Stomach (tissue), 8 donors: ENCODE measurements at regions not wholly inside any gene's neighbourhood (a gene's known extent, or its start where the extent isn't known, plus 50 kb on each side); places are given as distances from the start of the nearest gene placed in this dataset.
A peak's percentile ranks its signal among the peaks of the same experiment; 100 is the strongest.

ENCODE experiments used
- DNase-seq, 2 donors: peaks; one replicate each; pipeline versions ENCODE4 v3.0.0 to v3.0.0-alpha.2; 2013 to 2019
- H3K27ac ChIP-seq, 5 donors: fragments of 200-600 bp in 4 of 5; sonication (generic) in 4 of 5; one replicate each; pipeline ENCODE4 v1.5.1; 2013 to 2019; ENCODE audit warnings: mild to moderate bottlenecking in 1 of 5, moderate library complexity in 1 of 5
- H3K27me3 ChIP-seq, 3 donors: fragments of 200-600 bp; sonication (generic); one replicate each; pipeline ENCODE4 v1.5.1; 2017 to 2019; ENCODE audit warnings: mixed run types in 1 of 3
- H3K36me3 ChIP-seq, 4 donors: fragments of 200-600 bp; sonication (generic); 1 replicate in 3 of 4; 2 replicates in 1 of 4; pipeline ENCODE4 v1.5.1; 2016 to 2019
- H3K4me1 ChIP-seq, 4 donors: fragments of 200-600 bp; sonication (generic); one replicate each; pipeline ENCODE4 v1.5.1; 2016 to 2019
- H3K4me3 ChIP-seq, 4 donors: fragments of 200-600 bp; sonication (generic) in 3 of 4; one replicate each; pipeline ENCODE4 v1.5.1; 2016 to 2019; ENCODE audit warnings: mild to moderate bottlenecking in 1 of 4
- H3K9me3 ChIP-seq, 4 donors: fragments of 200-600 bp; sonication (generic); one replicate each; pipeline ENCODE4 v1.5.1; 2016 to 2019
- EP300 ChIP-seq: sonication (generic); formaldehyde crosslinking; IDR thresholded peaks from one replicate; pipeline ENCODE4 v1.6.1; 2017; ENCODE audit warnings: antibody characterized with exemption
- POLR2A ChIP-seq, 4 donors: fragments of 450-650 bp; IDR thresholded peaks; one replicate each; pipeline ENCODE4 v1.6.1; 2016; ENCODE audit warnings: antibody characterized with exemption in 4 of 4, control low read depth in 2 of 4, mild to moderate bottlenecking in 1 of 4, moderate library complexity in 1 of 4
- POLR2AphosphoS5 ChIP-seq, 3 donors: sonication (generic); formaldehyde crosslinking; IDR thresholded peaks; one replicate each; pipeline ENCODE4 v1.6.1; 2016; ENCODE audit warnings: antibody characterized with exemption in 3 of 3
- WGBS, 5 donors: extraction: QIAGEN DNeasy Blood & Tissue Kit in 3 of 5; methylation state at CpG; one replicate each; pipeline versions ENCODE4 v1.1.5 to v1.1.7; 2013 to 2018; 5-methylcytosine and 5-hydroxymethylcytosine counted together
- intact Hi-C: fragments of 100-400 bp; cut with DNase I; formaldehyde crosslinking; loops from one replicate; pipeline ENCODE4 v1.15.1; 2023; ENCODE audit warnings: low total_unique reads
- TF ChIP-seq, protein P1 (sequence below), 7 experiments: fragments of 450-650 bp in 4 of 7; fragments of 200-600 bp in 3 of 7; sonication (generic) in 3 of 7; IDR thresholded peaks; one replicate each; pipeline ENCODE4 v1.5.1; 2016 to 2019; ENCODE audit warnings: antibody characterized with exemption in 7 of 7, control low read depth in 2 of 7, mild to moderate bottlenecking in 1 of 7
- donor health status: healthy with polysubstance abuse.
- donor health status: Bipolar disorder and iron deficiency.
- donor health status: healthy.

DNA sequence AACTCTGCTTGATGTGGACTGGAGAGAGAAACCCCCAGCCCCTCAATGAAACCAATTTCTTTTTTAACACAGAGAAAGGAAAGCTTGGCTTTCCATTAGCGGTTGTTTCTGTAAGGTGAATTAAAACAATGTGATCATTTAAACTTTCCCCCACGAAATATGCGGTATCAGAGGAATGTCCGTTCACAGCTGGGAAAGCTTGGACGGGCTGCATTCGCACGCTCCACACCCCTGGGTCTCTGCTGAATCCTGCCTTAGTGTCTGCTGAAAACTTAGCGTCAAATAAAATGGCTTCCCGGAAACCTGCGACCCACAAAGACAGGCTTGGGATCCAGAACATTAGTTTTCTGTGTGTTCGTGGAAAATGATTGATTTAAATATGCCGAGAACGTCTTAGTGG lies 71.7 kb downstream of the C16orf95 start:
- intact Hi-C loops: no loop called here
- 81 to 92% (median 86%) methylated on average over 13 of the region's 13 CpGs for WGBS, 5 donors
- no peak for DNase-seq
- H3K4me1 ChIP-seq: no peaks in the 10 kb centered on the region
- no peaks in the 10 kb centered on the region for H3K36me3 ChIP-seq
- H3K4me3 ChIP-seq: no peak overlapping the region
- H3K27ac ChIP-seq: no peak overlapping the region
- TF ChIP-seq POLR2A (IDR thresholded peaks at IDR 0.05) (no peak), EP300 (no peak), POLR2AphosphoS5 (IDR thresholded peaks at IDR 0.05) (no peak)
- TF ChIP-seq, protein P1, sequence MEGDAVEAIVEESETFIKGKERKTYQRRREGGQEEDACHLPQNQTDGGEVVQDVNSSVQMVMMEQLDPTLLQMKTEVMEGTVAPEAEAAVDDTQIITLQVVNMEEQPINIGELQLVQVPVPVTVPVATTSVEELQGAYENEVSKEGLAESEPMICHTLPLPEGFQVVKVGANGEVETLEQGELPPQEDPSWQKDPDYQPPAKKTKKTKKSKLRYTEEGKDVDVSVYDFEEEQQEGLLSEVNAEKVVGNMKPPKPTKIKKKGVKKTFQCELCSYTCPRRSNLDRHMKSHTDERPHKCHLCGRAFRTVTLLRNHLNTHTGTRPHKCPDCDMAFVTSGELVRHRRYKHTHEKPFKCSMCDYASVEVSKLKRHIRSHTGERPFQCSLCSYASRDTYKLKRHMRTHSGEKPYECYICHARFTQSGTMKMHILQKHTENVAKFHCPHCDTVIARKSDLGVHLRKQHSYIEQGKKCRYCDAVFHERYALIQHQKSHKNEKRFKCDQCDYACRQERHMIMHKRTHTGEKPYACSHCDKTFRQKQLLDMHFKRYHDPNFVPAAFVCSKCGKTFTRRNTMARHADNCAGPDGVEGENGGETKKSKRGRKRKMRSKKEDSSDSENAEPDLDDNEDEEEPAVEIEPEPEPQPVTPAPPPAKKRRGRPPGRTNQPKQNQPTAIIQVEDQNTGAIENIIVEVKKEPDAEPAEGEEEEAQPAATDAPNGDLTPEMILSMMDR (IDR thresholded peaks at IDR 0.05): no peak
- H3K9me3 ChIP-seq: no peaks in the 10 kb centered on the region
- peaks cover 0 to 19% (median 0%) of the 10 kb centered on the region in 3 donors for H3K27me3 ChIP-seq

- intact Hi-C loops: no loop called here
- no peaks in the 10 kb centered on the region for H3K9me3 ChIP-seq
- no peaks in the 10 kb centered on the region for H3K36me3 ChIP-seq
- peaks cover 0 to 19% (median 0%) of the 10 kb centered on the region in 3 donors for H3K27me3 ChIP-seq
- WGBS, 5 donors: 62 to 80% (median 64%) methylated on average over 14 of the region's 14 CpGs
- H3K4me1 ChIP-seq: no peaks in the 10 kb centered on the region
- no peak overlapping the region for H3K27ac ChIP-seq
- peak in 1 of 2 donors; percentile 16 for DNase-seq
- TF ChIP-seq POLR2A (IDR thresholded peaks at IDR 0.05) (no peak), POLR2AphosphoS5 (IDR thresholded peaks at IDR 0.05) (no peak), EP300 (no peak)
- TF ChIP-seq, protein P1 (IDR thresholded peaks at IDR 0.05): no peak
- H3K4me3 ChIP-seq: no peak overlapping the region
These were observed 70.7 kb downstream of the C16orf95 start for GRCh38 chr16:87246269-87247065.

GRCh38 chr16:87248714-87249113 lies 68.5 kb downstream of the C16orf95 start:
- H3K4me3 ChIP-seq: no peak overlapping the region
- no peak overlapping the region for H3K27ac ChIP-seq
- TF ChIP-seq POLR2AphosphoS5 (IDR thresholded peaks at IDR 0.05) (no peak), EP300 (no peak)
- TF ChIP-seq, protein P1 (IDR thresholded peaks at IDR 0.05): no peak
- H3K27me3 ChIP-seq: peaks cover 0 to 19% (median 0%) of the 10 kb centered on the region in 3 donors
- DNase-seq: no peak
- H3K9me3 ChIP-seq: no peaks in the 10 kb centered on the region
- no peaks in the 10 kb centered on the region for H3K4me1 ChIP-seq
- 54 to 80% (median 63%) methylated on average over 3 of the region's 3 CpGs for WGBS, 5 donors
- H3K36me3 ChIP-seq: no peaks in the 10 kb centered on the region
- intact Hi-C loops: no loop called here

GRCh38 chr16:87249425-87249824 lies 67.8 kb downstream of the C16orf95 start:
- intact Hi-C loops: no loop called here
- Histone ChIP-seq H3K4me3 (no peak overlapping the region), H3K27ac (no peak overlapping the region), H3K9me3 (no peaks in the 10 kb centered on the region), H3K27me3 (peaks cover 0 to 19% (median 0%) of the 10 kb centered on the region in 3 donors), H3K36me3 (no peaks in the 10 kb centered on the region), H3K4me1 (no peaks in the 10 kb centered on the region)
- WGBS, 5 donors: 87 to 94% (median 91%) methylated on average over 9 to 10 of the region's 10 CpGs
- peak in 1 of 2 donors; percentile 20 for DNase-seq
- no peak for TF ChIP-seq POLR2AphosphoS5 (IDR thresholded peaks at IDR 0.05)
- TF ChIP-seq, protein P1 (IDR thresholded peaks at IDR 0.05): no peak
- TF ChIP-seq EP300: no peak
- TF ChIP-seq POLR2A (IDR thresholded peaks at IDR 0.05): no peak
